Testis (tissue), 2 donors: ENCODE measurements at regions not wholly inside any gene's neighbourhood (a gene's known extent, or its start where the extent isn't known, plus 50 kb on each side); places are given as distances from the start of the nearest gene placed in this dataset.

Source experiments
- DNase-seq: peaks from one replicate; pipeline ENCODE4 v3.0.0-alpha.2; 2019
- H3K27ac ChIP-seq, 2 donors: fragments of 200-600 bp; sonication (generic); one replicate each; pipeline ENCODE4 v1.5.1; 2019
- H3K27me3 ChIP-seq: fragments of 200-600 bp; sonication (generic); one replicate; pipeline ENCODE4 v1.5.1; 2019
- H3K36me3 ChIP-seq: fragments of 200-600 bp; sonication (generic); one replicate; pipeline ENCODE4 v1.5.1; 2017; ENCODE audit warnings: low read depth; ENCODE audit errors: missing control alignments
- H3K4me1 ChIP-seq: fragments of 200-600 bp; sonication (generic); one replicate; pipeline ENCODE4 v1.5.1; 2019
- H3K4me3 ChIP-seq, 2 donors: fragments of 200-600 bp; sonication (generic); one replicate each; pipeline ENCODE4 v1.5.1; 2017 to 2019
- H3K9me3 ChIP-seq: fragments of 200-600 bp; sonication (generic); one replicate; pipeline ENCODE4 v1.5.1; 2017
- POLR2A ChIP-seq: fragments of 450-650 bp; IDR thresholded peaks from one replicate; pipeline ENCODE4 v1.6.1; 2017; ENCODE audit warnings: antibody characterized with exemption, mild to moderate bottlenecking, moderate library complexity
- WGBS, 2 donors: methylation state at CpG; one replicate each; pipeline ENCODE4 v1.1.5; 2018; 5-methylcytosine and 5-hydroxymethylcytosine counted together
- intact Hi-C: fragments of 100-400 bp; cut with DNase I; formaldehyde crosslinking; loops from one replicate; pipeline ENCODE4 v1.15.1; 2023; ENCODE audit warnings: low total_unique reads
- TF ChIP-seq, protein P1 (sequence below), 3 experiments: fragments of 450-650 bp in 2 of 3; fragments of 200-600 bp in 1 of 3; sonication (generic) in 1 of 3; IDR thresholded peaks; one replicate each; pipeline ENCODE4 v1.5.1; 2016 to 2019; ENCODE audit warnings: antibody characterized with exemption in 3 of 3, mild to moderate bottlenecking in 2 of 3, moderate library complexity in 1 of 3

DNA sequence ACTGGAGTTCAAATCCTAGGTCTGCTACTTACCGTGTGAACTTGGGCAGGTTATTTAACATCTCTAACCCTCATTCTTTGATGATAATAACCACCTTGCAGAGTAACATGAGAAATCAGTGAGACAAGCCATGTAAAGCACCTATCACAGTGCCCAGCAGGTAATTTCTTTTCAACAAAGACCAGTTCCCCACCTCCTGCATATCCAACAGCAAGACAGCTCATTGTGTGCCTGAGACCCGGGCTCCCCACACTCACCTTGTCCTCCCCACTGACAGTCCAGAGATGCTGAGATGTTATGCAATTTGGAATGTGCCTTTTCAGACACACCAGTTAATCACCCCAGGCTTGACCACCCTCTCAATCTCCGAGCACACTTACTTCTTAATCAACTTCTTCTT, 367.6 kb upstream of the DAB1 start:
- H3K9me3 ChIP-seq = no peaks in the 10 kb centered on the region
- no peak overlapping the region for H3K4me3 ChIP-seq
- no peak for DNase-seq
- H3K4me1 ChIP-seq = no peaks in the 10 kb centered on the region
- intact Hi-C loops = no loop called here
- H3K36me3 ChIP-seq = no peaks in the 10 kb centered on the region
- WGBS, 2 donors = 74 to 80% methylated on average over 3 of the region's 3 CpGs
- H3K27ac ChIP-seq = no peak overlapping the region
- H3K27me3 ChIP-seq = no peaks in the 10 kb centered on the region
- TF ChIP-seq, protein P1, sequence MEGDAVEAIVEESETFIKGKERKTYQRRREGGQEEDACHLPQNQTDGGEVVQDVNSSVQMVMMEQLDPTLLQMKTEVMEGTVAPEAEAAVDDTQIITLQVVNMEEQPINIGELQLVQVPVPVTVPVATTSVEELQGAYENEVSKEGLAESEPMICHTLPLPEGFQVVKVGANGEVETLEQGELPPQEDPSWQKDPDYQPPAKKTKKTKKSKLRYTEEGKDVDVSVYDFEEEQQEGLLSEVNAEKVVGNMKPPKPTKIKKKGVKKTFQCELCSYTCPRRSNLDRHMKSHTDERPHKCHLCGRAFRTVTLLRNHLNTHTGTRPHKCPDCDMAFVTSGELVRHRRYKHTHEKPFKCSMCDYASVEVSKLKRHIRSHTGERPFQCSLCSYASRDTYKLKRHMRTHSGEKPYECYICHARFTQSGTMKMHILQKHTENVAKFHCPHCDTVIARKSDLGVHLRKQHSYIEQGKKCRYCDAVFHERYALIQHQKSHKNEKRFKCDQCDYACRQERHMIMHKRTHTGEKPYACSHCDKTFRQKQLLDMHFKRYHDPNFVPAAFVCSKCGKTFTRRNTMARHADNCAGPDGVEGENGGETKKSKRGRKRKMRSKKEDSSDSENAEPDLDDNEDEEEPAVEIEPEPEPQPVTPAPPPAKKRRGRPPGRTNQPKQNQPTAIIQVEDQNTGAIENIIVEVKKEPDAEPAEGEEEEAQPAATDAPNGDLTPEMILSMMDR (IDR thresholded peaks at IDR 0.05) = no peak
- TF ChIP-seq POLR2A = no peak

DNA sequence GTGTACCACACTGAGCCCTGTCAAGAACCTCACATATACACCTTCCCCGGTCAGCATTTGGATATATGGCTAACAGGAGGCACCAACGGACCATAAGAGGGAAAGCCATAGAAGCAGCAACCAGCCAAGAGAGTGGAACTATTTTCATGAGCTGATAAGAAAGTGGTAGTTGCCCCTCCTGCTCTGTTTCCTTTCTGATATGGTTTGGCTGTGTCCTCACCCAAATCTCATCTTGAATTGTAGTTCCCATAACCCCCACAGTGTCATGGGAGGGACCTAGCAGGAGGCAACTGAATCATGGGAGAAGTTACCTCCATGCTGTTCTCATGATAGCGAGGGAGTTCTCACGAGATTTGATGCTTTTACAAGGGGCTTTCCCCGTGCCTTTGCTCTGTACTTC, 366.1 kb upstream of the DAB1 start:
- intact Hi-C loops = no loop called here
- no peak for TF ChIP-seq POLR2A
- TF ChIP-seq, protein P1 (IDR thresholded peaks at IDR 0.05) = no peak
- Histone ChIP-seq H3K4me1 (no peaks in the 10 kb centered on the region), H3K9me3 (no peaks in the 10 kb centered on the region), H3K4me3 (no peak overlapping the region), H3K27me3 (no peaks in the 10 kb centered on the region), H3K27ac (no peak overlapping the region), H3K36me3 (no peaks in the 10 kb centered on the region)
- WGBS, 2 donors = 90 to 95% methylated on average over 5 of the region's 5 CpGs
- DNase-seq = no peak

DNA sequence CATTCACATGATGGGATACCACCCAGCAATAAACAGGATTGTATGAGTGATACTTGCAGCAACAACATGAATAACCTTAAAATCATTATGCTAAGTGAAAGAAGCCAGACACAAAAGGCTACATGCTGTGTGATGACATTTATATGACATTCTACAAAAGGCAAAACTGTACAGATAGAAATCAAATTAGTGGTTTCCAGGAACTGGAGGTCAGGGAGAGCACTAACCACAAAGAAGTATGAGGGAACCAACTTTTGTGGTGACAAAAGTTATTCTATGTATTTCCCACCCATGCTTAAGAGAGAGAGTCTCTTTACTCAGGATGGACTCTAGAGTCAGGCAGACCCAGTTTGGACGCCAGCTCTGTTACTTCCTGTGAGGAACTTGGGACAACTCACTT, 364.5 kb upstream of the DAB1 start:
- H3K4me3 ChIP-seq = no peak overlapping the region
- no peak overlapping the region for H3K27ac ChIP-seq
- H3K27me3 ChIP-seq = no peaks in the 10 kb centered on the region
- H3K36me3 ChIP-seq = no peaks in the 10 kb centered on the region
- 55 to 58% methylated on average over 1 of the region's 1 CpG for WGBS, 2 donors
- no peak for TF ChIP-seq POLR2A
- TF ChIP-seq, protein P1 (IDR thresholded peaks at IDR 0.05) = no peak
- DNase-seq = no peak
- H3K4me1 ChIP-seq = no peaks in the 10 kb centered on the region
- H3K9me3 ChIP-seq = no peaks in the 10 kb centered on the region
- intact Hi-C loops = no loop called here

DNA sequence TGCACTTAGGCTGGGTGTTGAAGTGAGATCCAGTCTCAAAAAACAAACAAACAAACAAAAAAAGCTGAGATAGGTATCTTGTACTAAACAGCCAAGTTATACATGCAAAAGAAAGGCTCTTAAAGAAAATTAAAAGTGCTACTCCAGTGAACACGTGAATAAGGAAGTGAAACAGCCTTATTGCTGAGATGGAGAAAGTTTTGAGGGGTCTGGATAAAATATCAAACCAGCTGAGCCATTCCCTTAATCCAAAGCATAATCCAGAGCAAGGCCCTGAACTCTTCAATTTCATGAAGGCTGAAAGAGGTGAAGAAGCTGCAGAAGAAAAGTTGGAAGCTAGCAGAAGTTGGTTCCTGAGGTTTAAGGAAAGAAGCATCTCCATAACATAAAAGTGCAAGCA, 360.5 kb upstream of the DAB1 start:
- no peaks in the 10 kb centered on the region for H3K27me3 ChIP-seq
- no peak overlapping the region for H3K27ac ChIP-seq
- no peak overlapping the region for H3K4me3 ChIP-seq
- intact Hi-C loops = no loop called here
- TF ChIP-seq POLR2A = no peak
- no peaks in the 10 kb centered on the region for H3K4me1 ChIP-seq
- WGBS, 2 donors = 79 to 94% methylated on average over 1 of the region's 1 CpG
- no peak for DNase-seq
- H3K36me3 ChIP-seq = no peaks in the 10 kb centered on the region
- H3K9me3 ChIP-seq = no peaks in the 10 kb centered on the region

DNA sequence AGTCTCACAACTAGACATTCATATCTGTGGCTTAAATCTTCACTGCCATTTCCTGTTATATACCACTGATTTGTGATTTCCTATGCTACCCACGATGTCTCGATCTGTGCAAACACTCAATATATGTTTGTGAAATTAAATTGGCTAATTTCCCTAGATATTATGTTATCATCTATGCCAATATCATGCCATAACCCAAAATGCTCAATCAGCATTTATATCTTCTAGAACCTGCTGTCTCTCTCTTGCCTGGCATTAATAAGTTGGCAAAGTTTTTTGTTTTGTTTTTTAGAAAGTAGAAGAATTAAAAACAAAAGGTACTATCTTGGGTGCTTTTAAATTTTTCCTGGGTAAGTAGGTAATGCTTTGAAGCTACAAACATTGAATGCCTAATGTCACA, 358.5 kb upstream of the DAB1 start:
- intact Hi-C loops = no loop called here
- H3K36me3 ChIP-seq = no peaks in the 10 kb centered on the region
- WGBS, 2 donors = 81 to 94% methylated on average over 2 of the region's 2 CpGs
- H3K9me3 ChIP-seq = no peaks in the 10 kb centered on the region
- no peak overlapping the region for H3K27ac ChIP-seq
- H3K4me3 ChIP-seq = no peak overlapping the region
- DNase-seq = no peak
- H3K4me1 ChIP-seq = no peaks in the 10 kb centered on the region
- no peaks in the 10 kb centered on the region for H3K27me3 ChIP-seq
- TF ChIP-seq, protein P1 (IDR thresholded peaks at IDR 0.05) = no peak
- TF ChIP-seq POLR2A = no peak
